HT-29 (cell line): ENCODE measurements at regions not wholly inside any gene's neighbourhood (a gene's known extent, or its start where the extent isn't known, plus 50 kb on each side); places are given as distances from the start of the nearest gene placed in this dataset.
A peak's percentile ranks its signal among the peaks of the same experiment; 100 is the strongest.

Experiments used
- DNase-seq: peaks from one replicate; pipeline ENCODE4 v3.0.0-alpha.2; 2015; ENCODE audit warnings: low spot score

DNA sequence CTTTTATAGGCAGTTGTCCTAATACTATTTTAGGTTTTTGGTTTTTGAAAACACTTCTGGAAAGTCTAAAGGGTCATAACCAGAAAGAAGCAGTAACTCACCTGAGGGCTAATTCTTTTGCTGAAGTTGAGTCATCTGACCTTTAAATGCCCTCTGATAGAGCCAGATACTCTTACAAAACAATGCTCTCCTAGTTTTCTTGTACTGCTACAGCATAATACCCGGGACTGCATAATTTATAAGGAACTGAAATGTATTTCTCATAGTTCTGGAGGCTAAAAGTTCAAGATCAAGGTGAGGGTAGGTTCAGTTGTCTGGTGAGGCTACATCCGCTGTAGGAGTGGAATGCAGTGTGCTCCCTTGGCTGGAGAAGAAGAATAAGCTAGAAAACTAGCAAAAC, 670.3 kb downstream of the TLE4 start:
- DNase-seq = no peak

DNA sequence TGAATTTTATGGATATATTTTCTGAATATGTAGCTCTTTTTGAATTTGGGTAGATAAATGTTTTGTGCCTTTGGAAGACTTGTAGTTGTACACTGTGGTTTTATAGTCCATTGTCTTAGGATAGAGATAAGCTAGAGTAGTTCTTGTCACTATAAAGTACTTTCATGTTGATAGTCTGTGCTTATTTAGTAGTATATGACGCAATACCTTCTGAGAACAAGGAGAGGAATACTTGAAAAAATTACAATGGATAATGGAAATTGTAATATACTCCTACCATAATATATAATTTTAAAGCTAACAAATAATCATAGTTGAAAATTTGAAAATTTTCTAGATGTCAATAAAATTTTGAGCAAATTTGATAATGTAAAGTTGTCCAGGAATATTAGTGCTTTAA, 664.0 kb downstream of the TLE4 start:
- DNase-seq = no peak

DNA sequence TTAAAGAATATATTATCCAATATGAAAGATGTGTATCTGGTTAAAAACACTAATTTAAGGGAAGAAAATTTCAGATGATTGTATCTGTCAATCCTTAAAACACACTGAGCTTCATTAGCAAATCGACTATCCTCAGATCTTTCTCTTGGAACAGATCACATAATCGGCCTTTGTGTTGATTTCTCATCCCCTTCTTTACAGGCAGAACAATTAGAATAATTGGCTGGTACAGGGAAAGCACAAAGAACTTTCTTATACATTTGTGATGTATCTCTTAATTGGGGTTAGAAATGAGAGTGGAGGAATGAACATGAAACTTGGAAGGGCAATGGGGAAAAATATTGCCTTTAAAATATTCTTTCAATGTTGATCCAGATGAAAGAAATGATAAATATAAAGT, 662.1 kb downstream of the TLE4 start:
- DNase-seq = no peak

DNA sequence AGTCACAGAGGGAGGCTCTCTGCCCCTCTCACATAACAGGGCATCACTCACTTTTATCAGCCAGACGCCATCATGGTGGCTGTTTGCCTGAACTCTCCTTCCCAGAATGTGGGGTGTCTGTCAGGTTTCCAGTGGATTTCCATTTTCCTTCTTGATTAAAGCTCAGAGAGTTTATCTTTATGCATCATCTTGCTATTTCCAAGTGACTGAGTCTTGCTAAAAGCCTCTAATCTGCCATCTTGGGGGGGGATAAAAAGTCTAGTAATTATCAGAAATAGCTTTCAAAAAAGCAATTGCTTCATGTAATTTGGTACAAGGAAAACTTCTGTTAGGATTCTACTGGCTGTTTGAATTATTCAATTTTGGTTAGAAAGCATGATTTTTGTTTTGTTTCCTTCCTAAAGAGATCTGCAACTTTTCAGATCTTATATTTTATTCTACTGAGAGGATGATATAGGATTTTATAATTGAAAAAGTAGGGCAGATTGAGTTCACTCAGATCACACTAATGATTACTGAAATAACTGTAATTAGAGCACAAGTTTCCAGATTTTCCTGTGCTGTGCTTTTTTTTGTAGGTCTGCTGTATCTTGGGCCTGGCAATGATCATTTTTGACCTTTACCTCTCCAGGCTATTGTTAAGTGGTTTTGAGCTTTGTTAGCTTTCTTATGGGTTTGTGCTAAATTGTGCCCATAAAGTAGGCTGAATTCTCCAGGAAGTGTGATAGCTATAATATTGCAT, 661.5 kb downstream of the TLE4 start:
- DNase-seq = no peak

DNA sequence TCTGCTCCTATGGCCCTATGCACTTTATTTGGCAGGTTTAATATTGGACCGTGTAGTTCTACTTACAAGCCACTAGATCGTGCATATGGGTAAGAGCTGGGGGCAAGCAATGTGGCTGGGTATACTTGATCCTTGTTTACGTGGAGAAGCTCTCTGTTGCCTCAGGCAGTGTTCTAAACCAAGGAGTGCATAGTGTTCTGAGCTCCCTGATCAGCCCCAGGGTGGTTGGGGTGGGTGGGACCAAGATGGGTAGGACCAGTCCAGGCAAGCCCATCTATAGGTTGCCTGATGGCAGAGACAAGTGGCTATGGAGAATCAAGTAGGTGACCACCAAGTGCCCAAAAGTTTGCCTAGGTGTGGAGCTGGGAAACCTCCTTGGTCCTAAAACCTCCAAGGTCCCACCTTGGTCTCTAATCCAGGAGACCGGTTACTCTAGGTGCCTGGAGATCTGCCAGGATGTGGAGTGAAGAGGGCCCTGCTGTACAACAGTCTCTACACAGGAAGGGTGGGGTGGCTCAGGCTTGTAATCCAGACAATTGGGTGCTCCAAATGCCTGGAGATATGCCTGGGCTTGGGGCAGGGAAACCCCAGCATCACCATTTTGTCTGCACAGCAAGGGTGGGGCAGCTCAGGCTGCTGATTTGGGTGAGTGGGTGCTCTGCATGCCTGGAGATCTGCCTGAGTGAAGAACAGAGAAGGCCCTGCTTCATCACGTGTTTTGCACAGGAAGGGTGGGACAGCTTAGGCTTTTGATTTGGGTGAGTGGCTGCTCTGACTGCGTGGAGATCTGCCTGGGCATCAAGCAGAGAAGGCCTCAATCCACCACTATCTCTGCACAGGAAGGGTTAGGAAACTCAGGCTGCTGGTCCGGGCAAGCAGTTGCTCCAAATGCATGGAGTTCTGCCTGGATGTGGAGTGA, 659.8 kb downstream of the TLE4 start:
- DNase-seq = no peak

DNA sequence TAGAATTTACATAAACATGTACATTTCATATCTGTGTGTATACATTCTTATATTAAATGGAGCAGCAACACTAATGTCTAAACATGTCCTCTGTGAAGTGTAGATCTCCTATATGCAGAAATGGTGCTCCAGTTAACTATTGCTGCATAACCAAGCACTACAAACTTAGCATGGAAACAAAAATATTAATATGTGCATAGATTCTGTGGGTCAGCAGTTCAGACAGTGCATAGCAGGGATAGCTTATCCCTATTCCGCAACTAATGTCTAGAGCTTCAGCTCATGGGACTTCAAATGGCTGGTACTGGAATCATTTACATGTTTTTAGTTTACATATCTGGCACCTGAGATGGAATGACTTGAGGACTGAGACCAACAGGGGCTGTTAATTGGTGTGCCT, 652.1 kb downstream of the TLE4 start:
- DNase-seq = no peak

DNA sequence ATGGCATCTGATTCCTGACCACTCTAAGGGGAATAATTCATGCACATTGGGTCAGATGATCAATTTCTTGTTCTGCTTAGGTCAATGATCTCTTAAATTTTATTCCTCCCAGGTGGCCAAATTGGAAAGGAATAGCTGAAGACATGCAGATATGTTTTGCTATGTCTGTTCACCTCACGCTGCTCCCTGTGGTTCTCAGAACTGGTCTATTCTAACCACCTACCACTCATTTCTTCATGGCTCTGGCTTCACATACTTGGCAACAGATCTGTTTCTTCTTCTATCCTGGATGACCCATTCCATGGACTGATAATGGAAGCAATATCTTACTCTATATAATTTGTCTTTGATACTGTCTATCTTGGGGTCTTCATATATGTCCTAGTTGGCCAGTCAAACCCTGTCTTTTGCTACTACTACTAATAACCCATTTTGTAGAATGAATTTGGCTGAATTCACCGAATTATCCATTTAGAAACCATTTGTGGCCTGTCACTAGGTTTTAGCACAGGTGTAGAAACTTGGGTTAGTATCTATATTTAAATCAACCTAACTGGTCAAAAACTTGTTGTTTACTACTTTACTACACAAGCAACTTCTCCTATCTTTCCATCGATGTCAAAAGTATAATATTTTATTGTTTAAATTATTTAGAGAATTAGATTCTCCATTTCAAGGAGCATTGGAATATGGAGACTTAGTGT, 650.9 kb downstream of the TLE4 start:
- no peak for DNase-seq

DNA sequence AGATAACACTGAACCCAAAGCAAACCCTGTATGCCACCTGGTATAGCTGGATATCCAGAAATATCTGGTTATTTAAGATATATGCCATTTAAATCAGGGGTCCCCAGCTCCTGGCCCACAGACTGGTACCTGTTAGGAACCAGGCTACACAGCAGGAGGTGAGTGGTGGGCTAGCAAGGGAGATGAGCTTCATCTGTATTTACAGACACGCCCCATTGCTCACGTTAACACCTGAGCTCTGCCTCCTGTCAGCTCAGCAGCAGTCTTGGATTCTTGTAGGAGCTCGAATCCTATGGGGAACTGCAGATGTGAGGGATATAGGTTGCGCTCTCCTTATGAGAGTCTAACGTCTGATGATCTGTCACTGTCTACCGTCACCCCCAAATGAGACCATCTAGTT, 646.6 kb downstream of the TLE4 start:
- DNase-seq = no peak

DNA sequence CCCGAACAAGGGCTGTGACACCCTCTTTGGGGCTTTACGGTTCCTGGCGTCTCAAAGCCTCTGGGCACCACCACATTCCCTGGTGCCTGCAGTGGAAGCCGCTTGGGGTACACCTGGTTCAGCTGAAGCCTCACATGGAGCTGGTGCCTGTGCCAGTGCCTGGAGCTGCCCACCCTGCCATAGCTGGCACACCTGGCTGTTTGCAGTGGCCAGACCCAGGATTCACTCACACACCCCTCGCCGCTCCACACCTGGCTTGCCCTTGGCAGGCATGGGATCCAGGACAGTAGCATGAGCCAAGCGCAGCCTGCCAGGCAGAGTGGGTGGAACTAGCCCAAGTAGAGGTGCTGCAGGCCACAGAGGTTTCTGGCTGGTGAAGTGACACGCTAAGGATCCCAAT, 641.8 kb downstream of the TLE4 start:
- DNase-seq = no peak

DNA sequence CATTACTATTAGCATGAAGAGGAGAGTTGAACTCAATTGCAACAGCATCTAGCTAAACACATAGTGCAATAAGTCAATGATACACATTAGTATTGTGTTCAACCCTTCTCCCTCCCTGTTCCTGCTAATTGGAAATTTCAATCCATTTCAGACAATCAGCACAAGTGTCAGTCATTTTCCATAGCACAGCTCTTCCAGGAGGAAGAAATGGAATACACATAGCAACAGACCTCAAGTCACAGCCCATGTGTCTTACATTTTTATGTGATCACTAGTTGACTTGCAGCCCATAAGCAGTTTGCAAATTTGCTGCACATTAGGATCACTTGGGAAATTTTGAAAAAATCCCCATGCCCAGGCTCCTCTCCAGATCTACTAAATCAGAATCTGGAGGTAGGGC, 636.9 kb downstream of the TLE4 start:
- no peak for DNase-seq

DNA sequence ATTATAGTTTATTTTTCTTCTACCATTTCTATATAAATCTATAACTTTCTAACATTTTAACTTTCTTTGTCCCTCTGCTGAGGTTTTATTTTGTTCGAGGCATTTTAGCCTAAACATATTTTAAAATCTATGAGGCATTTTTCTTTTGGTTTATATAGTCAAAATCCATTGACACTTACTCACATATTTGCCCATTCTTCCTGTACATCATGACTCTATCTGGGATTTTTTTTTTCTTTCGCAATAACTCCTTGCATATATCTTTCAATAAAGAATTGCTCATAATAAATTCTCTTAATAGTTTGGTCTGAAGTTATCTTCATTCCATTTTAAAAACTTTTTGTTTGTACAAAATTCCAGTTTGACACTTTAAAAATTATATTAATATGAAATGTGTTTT, 632.3 kb downstream of the TLE4 start:
- no peak for DNase-seq

DNA sequence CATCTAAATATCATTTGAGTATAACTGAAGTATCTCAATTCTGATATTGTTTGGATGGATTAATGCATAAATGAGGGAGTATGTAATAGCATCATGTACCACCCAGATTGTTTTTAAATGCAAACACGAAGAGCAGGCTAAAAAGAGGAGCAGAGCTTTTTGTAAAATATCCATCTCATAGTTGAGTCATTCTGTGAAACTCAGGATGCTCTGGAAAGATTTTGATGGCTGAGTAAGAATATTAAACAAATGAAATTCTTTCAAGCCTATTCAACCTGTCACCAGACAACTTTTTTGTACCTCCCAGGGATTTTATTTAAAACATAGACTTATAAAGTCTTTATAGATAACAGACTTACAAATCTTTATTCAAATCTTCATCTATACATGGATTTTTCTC, 625.9 kb downstream of the TLE4 start:
- no peak for DNase-seq

DNA sequence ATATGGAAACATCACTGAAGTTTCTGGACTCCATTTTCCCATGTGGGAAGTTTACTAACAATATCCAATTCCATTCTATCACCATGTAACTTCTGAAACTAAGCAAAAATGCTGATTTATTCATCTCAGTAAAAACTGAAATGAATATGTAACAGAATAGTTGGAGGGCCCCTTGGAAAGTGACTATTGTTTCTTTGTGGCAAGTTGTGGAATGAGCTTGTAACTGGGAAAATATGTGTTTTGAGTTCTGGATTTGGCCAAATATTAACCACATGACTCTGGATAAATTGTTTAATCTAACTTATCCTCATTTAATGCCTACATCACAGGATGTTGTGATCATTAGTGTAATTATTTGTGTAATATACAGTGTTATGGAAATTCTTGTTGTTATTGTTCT, 619.3 kb downstream of the TLE4 start:
- no peak for DNase-seq

DNA sequence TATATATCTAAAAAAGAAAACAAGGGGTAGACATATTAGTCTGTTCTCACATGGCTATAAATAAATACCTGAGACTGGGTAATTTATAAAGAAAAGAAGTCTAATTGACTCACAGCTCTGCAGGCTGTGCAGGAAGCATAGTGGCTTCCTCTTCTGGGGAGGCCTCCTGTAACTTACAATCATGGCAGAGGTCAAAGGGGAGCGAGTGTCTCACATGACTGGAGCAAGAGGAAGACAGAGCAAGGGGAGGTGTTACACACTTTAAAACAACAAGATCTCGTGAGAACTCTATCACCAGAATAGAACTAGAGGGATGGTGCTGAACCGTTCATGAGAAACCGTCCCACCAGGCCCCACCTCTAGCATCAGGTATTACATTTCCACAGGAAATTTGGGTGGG, 616.8 kb downstream of the TLE4 start:
- DNase-seq = no peak

DNA sequence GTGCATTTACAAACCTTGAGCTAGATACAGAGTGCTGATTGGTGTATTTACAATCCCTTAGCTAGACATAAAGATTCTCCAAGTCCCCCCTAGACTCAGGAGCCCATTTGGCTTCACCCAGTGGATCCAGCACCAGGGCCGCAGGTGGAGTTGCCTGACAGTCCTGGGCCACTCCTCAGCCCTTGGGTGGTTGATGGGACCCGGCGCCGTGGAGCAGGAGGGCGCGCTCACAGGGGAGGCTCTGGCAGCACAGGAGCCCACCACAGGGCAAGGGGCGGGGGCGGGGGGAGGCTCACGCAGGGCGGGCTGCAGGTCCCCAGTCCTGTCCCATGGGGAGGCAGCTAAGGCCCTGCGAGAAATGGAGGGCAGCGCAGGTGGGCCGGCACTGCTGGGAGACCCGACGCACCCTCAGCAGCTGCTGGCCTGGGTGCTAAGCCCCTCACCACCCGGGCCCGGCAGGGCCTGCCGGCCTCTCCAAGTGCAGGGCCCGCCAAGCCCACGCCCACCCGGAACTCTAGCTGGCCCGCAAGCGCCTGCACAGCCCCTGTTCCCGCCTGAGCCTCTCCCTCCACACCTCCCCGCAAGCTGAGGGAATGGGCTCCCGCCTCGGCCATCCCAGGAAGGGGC, 613.5 kb downstream of the TLE4 start:
- no peak for DNase-seq

DNA sequence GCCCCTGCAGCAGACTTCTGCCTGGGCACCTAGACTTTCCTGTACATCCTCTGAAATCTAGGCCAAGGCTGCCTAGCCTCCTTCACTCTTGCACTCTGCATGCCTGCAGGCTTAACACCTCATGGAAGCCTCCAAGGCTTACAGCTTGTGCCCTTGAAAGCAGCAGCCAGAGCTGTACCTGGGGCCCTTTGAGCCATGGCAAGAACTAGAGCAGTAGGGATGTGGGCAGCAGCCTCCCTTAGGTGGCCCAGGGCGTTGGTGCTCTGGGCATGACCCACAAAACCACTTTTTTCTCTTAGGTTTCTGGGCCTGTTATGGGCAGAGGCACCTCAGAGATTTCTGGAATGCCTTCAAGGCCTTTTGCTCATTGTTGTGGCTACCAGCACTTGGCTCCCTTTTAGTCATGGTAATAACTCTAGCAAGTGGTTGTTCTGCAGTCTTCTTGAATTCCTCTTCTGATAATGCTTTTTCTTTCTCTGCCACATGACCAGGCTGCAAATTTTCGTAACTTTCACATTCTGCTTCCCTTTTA, 606.2 kb downstream of the TLE4 start:
- no peak for DNase-seq

DNA sequence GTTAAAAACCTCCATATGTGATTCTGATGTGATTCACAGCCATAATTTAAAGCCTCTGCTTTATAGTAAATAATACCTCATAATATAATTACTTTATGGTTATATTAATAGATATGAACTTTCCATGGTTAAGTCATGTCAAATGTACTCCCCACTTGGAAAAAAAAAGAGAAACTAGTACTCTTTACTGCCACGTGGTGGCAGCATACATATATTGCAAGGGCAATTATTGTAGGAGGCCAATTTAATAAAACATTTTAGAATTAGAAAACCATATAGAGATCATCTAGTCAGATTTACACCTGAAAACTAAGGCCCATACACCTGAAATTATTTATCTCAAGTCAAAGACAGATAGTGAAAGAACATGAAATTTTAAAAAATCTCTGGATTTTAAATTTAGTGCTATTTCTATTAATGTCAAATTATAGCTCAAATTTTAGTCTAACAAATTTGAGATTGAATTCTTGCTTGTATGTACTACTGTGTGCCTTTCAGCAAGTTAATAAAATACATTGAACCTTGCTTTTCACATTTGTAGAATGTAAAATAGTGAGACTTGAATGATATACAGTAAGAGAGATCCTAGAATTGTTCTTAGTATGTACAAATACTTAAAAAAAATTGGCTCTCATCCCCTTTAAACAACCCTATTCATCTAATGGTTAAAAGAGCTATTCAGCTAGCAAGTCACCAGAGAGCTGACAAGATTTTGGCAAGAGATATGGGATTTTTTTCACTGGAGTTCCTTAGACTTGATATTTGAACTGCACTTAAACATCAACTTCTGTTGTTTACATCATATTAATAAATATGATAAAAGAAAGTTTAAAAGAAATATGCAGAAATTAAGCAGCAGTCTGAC, 603.8 kb downstream of the TLE4 start:
- peak; percentile 50 for DNase-seq

DNA sequence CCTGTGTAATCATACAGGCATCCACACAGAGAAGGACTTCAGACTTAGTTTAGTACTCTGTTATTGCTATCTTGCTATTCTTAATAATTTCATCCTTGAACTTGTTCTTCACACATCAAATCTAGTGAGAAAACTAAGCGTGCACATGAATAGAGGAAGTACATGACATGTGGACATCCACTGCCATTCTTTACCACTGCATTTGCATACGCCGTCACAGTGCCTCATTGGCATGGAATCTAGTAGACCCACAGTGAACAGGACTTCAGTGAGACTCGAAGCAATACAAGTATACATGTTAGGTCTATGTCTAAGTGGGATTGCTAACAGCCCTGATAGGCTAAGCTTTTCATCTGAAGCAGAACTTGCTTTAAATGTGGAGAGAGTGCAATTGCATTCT, 592.1 kb downstream of the TLE4 start:
- DNase-seq = no peak

DNA sequence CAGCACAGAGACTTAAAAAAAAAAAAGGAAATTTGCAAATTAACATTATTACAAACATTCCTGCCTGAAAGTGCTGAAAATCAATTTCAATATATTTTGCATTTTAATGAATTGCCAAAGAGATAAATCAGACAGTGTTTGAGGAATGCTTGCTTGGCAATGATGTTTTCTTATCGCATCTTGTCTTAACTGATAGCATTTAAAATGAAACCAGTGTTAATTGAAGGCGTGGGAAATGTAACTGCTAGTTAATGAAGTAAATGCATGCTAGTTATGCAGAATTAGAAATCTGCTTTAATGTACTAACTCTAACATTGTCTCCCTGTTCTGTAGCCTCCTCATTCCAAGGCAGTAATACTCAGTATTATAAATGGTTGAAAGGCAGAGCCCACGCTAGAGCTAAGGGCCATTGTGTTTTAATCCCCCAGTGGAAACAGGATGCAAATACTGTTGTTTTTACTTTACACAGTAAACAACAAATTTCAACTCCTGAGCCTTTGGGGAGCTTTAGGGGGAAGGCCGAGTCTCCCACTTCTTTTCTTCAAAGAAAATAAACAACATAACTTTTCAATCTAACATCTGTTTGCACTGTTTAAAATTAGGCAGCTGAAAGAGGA, 586.9 kb downstream of the TLE4 start:
- no peak for DNase-seq

DNA sequence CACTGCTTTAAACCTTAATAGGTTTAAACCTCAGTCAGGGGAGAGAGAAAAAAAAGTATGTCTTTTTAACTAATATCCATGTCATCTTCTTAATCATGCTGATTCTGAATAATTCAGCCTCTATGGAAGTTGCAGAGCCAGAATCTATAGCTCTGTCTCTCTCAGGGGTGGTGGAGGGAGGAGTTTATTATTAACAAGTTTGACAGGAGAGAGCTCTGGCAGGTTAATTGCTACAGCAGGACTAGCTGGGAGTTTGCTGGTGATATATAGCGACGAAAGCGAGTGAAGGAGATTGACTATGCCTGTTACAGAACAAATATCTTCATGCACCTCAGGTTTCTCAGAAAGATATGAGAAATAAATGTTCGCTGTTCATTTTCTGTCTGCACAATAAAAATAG, 586.4 kb downstream of the TLE4 start:
- DNase-seq = no peak
